H1 (cell line): ENCODE measurements at regions not wholly inside any gene's neighbourhood (a gene's known extent, or its start where the extent isn't known, plus 50 kb on each side); places are given as distances from the start of the nearest gene placed in this dataset.

Source experiments
- CHD1 ChIP-seq: IDR thresholded peaks from 2 replicates; pipeline ENCODE4 v1.6.1; 2012; ENCODE audit warnings: low read depth, low read length, improper control_type of control experiment
- CHD2 ChIP-seq: IDR thresholded peaks from 2 replicates; pipeline ENCODE4 v1.6.1; 2012; ENCODE audit warnings: low read length, improper control_type of control experiment
- EP300 ChIP-seq, 2 experiments: IDR thresholded peaks; 1 replicate in 1 of 2; 2 replicates in 1 of 2; pipeline ENCODE4 v1.6.1; 2011 to 2012; ENCODE audit warnings: low read depth in 2 of 2, low read length in 2 of 2, mild to moderate bottlenecking in 2 of 2, borderline replicate concordance in 1 of 2, inconsistent platforms in 1 of 2, moderate library complexity in 1 of 2
- EZH2 ChIP-seq: fragments of 200-600 bp; sonication (generic); IDR thresholded peaks from 2 replicates; pipeline ENCODE4 v1.7.1; 2012; ENCODE audit warnings: low read depth, mild to moderate bottlenecking, moderate library complexity, low read length, inconsistent platforms; ENCODE audit not compliant: severe bottlenecking
- HDAC6 ChIP-seq: IDR thresholded peaks from one replicate; pipeline ENCODE4 v1.7.1; 2012; ENCODE audit warnings: low read depth, mild to moderate bottlenecking, inconsistent platforms, low read length, moderate library complexity
- POLR2AphosphoS5 ChIP-seq: IDR thresholded peaks from 2 replicates; pipeline ENCODE4 v1.6.1; 2011; ENCODE audit warnings: low read depth, low read length
- RFX5 ChIP-seq: IDR thresholded peaks from 2 replicates; pipeline ENCODE4 v1.6.1; 2011; ENCODE audit warnings: low read depth, low read length, improper control_type of control experiment, borderline replicate concordance
- RNF2 ChIP-seq: fragments of 200-900, 300-1000 bp; sonication (generic); IDR thresholded peaks from 2 replicates; pipeline ENCODE4 v1.7.1; 2016; ENCODE audit warnings: borderline replicate concordance, low read depth, mild to moderate bottlenecking, antibody characterized with exemption, low read length; ENCODE audit not compliant: poor library complexity, severe bottlenecking; ENCODE audit errors: missing control alignments
- SP1 ChIP-seq: IDR thresholded peaks from 2 replicates; pipeline ENCODE4 v1.6.1; 2011; ENCODE audit warnings: low read depth, low read length
- SP2 ChIP-seq: IDR thresholded peaks from 2 replicates; pipeline ENCODE4 v1.6.1; 2012; ENCODE audit warnings: mild to moderate bottlenecking, low read length, inconsistent platforms
- TCF12 ChIP-seq: IDR thresholded peaks from 2 replicates; pipeline ENCODE4 v1.6.1; 2011; ENCODE audit warnings: low read depth, mild to moderate bottlenecking, low read length
- ZNF274 ChIP-seq: IDR thresholded peaks from 2 replicates; pipeline ENCODE4 v1.7.0; 2012; ENCODE audit warnings: low read length, borderline replicate concordance; ENCODE audit errors: extremely low read depth
- TF ChIP-seq, protein P1 (sequence below), 3 experiments: IDR thresholded peaks; 1 replicate in 2 of 3; 2 replicates in 1 of 3; pipeline versions ENCODE4 v1.5.1 to v1.6.1; 2011; ENCODE audit warnings: low read length in 3 of 3, mild to moderate bottlenecking in 3 of 3, inconsistent platforms in 2 of 3, low read depth in 1 of 3, moderate library complexity in 1 of 3; ENCODE audit not compliant: insufficient read depth in 1 of 3; ENCODE audit errors: control extremely low read depth in 1 of 3
- TF ChIP-seq, protein P2 (sequence below): IDR thresholded peaks from 2 replicates; pipeline ENCODE4 v1.6.1; 2012; ENCODE audit warnings: inconsistent platforms

DNA sequence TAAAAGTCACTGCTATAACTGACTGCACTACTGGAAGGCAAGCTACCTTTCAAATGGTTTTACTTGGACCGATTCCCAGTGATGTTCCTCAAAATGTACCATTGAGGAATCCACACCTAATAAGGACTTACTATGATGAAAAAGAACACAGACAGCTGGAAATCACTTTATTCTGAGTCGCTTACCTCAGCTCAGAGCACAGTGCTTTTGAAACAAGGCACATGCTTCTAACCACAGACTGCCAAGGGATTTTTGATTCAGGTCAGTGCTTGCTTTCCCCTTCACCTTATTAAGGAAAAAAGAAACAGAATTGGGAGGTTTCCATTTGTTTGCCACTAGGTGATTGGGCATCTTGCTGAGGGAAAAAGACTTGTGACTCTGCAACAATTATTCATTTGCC is 707.5 kb upstream of the FSHR start:
- TF ChIP-seq, protein P1, sequence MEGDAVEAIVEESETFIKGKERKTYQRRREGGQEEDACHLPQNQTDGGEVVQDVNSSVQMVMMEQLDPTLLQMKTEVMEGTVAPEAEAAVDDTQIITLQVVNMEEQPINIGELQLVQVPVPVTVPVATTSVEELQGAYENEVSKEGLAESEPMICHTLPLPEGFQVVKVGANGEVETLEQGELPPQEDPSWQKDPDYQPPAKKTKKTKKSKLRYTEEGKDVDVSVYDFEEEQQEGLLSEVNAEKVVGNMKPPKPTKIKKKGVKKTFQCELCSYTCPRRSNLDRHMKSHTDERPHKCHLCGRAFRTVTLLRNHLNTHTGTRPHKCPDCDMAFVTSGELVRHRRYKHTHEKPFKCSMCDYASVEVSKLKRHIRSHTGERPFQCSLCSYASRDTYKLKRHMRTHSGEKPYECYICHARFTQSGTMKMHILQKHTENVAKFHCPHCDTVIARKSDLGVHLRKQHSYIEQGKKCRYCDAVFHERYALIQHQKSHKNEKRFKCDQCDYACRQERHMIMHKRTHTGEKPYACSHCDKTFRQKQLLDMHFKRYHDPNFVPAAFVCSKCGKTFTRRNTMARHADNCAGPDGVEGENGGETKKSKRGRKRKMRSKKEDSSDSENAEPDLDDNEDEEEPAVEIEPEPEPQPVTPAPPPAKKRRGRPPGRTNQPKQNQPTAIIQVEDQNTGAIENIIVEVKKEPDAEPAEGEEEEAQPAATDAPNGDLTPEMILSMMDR (IDR thresholded peaks at IDR 0.05; ENCODE audit: control extremely low read depth in 1 of 3, insufficient read depth in 1 of 3, low read depth in 1 of 3, low read length in 3 of 3): no peak
- TF ChIP-seq EZH2 (no peak), EP300 (IDR thresholded peaks at IDR 0.05; ENCODE audit: borderline replicate concordance in 1 of 2, low read depth in 2 of 2, low read length in 2 of 2) (no peak), SP2 (no peak), TCF12 (no peak), SP1 (no peak), POLR2AphosphoS5 (no peak), HDAC6 (no peak), RNF2 (no peak), CHD1 (no peak), CHD2 (no peak), RFX5 (no peak), ZNF274 (no peak)
- TF ChIP-seq, protein P2, sequence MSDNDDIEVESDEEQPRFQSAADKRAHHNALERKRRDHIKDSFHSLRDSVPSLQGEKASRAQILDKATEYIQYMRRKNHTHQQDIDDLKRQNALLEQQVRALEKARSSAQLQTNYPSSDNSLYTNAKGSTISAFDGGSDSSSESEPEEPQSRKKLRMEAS: no peak
